ENCODE measurements at regions not wholly inside any gene's neighbourhood (a gene's known extent, or its start where the extent isn't known, plus 50 kb on each side); places are given as distances from the start of the nearest gene placed in this dataset.

DNA sequence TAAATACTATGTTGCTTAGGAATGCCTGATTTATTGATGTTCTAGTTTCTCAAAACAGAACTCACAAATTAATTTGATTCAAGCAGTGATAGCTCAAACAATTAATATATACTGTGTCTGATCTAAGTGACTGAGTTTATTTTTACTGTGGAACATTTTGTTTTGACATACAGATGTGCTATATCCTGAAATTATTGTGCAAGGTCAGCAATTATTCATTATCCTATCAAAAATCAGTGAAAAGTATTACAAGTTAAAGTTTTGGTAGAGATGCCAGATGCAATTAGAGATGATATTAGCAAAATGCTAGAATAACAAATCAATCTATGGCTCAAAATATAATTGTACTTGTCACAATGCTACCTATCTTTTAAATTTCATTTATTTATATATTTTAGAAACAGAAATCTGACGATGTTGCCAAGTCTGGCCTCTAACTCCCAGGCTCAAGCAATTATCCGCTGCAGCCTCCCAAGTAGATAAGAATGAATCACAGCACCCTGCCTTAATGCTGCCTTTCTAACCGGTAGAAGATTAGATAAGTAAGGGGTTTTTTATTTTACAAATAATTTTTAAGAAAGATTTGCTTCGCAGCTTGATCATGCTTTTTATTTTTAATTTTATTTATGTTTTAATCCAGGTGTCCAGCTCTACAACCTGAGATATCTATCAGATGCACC is 825.5 kb upstream of the NDST4 start:
- no peak for DNase-seq (ENCODE audit: low read depth)

DNA sequence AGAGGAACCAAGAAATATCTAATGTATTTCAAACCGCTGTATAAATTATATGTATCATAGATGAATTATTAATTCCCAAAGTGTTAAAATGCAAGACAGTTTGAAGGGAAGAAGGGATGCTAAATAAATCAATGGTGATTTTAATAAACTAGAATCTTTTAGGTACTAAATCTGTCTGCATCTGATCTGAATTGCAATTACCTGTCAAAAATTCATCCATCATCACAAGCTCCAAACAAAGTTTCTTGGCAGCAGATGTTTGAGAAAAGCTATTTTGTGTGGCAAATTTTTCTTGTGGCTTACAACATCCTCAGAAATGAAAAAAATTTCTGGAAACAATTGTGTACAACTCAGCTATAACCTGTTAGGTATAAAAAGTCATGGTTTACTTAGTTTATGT is 816.0 kb upstream of the NDST4 start:
- DNase-seq (ENCODE audit: low read depth): no peak

DNA sequence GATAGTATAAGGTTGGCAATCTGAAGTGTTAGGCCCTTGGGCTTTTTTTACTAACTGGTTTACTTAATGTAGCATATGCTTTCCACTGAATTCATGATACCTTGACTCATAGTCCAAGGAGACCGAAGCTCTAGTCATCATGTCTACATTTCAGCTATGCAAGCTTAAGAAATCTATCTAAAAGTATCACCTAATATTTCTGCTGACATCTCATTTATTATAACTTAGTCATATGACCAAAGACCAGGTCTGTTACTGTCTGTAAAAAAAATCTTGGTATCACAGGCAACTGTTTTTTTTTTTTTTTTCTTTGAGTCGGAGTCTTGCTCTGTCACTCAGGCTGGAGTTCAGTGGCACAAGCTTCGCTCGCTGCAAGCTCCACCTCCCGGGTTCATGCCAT is 814.0 kb upstream of the NDST4 start:
- DNase-seq (ENCODE audit: low read depth): no peak

DNA sequence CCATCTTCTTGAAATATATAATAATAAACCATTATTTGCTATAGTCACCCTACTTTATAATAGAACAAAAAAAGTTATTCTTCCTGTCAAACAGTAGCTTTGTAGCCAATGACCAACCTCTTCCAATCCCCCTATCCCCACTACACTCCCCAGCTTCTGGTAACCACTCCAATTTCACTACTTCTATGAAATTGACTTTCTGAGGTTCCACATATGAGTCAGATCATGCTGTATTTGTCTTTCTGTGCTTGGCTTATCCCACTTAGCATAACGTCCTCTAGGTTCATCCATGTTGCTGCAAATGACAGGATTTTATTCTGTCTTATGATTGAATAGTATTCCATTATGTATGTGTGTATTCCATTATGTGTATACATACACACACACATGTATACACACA is 809.7 kb upstream of the NDST4 start:
- no peak for DNase-seq (ENCODE audit: low read depth)

DNA sequence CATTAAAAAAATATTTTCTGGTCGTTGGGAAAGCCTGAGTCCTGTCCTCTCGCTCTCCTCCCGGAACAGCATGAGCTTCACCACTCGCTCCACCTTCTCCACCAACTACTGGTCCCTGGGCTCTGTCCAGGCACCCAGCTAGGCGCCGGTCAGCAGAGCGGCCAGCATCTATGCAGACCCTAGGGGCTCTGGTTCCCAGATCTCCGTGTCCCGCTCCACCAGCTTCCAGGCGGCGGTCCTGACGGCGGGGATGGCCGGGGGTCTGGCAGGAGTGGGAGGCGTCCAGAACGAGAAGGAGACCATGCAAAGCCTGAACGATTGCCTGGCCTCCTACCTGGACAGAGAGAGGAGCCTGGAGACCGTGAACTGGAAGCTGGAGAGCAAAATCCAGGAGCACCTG is 807.2 kb upstream of the NDST4 start:
- no peak for DNase-seq (ENCODE audit: low read depth)

DNA sequence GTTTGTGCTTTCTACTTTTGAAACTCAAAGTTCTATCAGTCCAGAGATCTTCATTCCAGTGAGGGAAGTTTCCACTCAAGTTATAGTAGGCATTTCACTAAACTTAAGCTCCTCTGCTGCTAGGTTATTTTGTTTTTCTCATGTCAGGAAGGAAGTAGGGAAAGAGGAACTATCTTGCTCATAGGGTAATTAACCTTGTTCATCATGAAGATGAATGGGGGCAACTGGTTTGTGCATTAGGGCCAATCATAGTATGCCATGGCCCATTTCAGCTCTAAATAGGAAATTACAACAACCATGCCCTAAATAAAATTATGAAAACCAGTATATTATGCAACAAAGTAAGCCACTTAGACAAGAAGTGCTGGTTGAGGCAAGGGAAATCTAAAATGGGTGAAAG is 804.7 kb upstream of the NDST4 start:
- no peak for DNase-seq (ENCODE audit: low read depth)

DNA sequence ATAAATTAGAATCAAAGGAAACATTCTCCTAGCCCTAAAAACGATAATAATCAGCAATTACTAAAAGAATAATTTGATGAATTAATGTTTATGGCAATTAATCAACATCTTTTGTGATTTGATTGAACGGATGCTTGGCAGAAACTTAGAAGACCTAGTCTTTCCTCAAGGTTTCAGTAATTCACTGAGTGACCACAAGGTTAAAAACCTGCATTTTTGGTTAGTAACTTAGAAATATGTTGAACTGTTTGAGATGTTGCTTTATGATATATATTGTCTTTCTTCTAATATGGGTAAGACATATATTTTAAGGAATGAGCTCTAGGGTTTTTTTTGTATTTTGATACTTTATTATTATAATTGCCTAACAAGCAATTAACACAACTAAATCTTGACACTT is 793.0 kb upstream of the NDST4 start:
- no peak for DNase-seq (ENCODE audit: low read depth)

DNA sequence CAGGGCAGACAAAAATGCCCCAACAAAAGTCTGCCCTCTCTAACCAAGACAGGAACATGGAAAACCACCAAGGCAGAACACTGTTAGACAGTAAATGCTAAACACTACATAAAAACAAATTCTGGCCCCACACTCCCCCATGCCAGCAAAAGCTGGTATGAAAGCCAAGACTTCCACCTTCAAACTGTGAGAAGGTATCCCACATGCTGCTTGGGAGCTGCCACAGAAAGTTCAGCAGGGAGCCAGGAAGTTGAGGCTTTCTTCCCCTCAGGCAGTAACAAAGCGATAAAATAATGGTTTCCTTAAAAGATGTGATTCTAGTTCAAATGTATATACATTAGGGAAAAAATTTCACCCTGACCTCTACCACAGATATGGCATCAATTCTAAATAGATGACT is 770.4 kb upstream of the NDST4 start:
- DNase-seq (ENCODE audit: low read depth): no peak

DNA sequence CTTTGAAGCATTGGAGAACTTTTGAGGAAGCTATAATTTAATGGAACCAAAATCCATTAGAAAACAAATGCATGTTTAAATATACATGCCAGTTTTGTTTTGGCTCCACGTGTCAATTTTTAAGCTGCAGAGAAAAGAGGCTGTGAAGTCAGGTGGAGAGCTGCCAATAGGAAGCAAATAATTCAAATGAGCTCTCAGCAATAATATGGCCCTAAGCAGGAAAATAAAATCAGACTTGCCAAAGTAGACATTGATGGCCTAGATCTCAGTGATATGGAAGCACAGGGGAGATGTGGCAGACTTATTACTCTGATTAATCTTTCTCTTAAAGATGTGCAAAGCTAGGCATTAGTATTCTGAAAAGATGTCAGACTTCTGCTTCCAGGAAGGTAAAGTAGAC is 769.8 kb upstream of the NDST4 start:
- no peak for DNase-seq (ENCODE audit: low read depth)

DNA sequence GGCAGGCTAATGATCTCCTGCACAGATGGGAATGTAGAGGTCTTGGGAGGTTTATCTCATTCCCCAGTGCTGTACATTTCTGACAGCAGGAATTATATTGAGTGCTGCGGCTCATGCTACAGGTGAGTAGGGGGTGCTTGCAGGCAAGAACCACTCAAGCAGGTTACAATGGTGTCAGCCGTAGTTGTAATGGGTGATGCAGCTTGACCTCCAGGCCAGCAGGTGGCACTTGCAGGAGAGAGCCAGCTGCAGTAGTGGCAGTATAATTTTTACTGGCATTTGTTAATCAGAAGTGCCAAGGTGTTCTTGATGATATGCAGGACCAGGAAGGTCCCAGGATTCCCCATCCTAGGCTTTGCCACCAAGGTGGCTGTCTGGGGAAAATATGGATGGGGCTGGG is 759.6 kb upstream of the NDST4 start:
- no peak for DNase-seq (ENCODE audit: low read depth)

DNA sequence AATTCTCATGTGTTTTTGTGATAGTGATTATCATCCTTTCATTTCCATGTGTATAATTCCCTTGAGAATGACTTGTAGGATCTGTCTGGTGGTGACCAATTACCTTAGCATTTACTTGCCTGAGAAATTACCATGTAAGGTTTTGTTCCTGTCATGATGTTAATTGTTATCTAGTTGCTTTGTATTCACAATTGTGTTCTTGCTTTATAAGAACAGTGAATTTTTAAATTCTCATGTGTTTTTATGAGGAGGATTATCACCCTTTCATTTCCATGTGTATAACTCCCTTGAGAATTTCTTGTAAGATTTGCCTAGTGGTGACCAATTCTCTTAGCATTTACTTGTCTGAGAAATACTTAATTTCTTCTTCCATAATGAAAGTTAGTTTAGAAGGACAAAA is 758.2 kb upstream of the NDST4 start:
- no peak for DNase-seq (ENCODE audit: low read depth)

DNA sequence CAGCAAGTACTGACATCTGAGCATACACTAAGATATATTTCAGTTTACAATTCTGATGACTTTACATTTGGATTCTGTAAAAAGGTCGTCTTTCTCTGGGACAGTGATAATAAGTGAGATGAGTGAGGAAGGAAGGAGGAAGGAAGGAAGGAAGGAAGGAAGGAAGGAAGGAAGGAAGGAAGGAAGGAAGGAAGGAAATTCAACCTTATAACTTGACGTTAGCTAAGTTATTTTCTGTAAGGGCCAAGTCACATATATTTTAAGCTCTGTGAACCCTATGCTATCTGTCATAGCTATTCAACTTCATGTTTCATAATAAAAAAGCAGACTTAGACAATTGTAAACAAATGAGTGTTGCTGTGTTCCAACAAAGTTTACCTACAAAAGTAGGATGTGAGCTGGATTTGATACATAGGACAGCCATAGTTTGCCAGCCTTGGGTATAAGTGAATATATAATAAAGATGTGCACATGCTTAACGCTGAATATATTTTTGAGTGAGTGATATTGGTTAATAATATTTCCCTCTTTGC is 753.0 kb upstream of the NDST4 start:
- no peak for DNase-seq (ENCODE audit: low read depth)

DNA sequence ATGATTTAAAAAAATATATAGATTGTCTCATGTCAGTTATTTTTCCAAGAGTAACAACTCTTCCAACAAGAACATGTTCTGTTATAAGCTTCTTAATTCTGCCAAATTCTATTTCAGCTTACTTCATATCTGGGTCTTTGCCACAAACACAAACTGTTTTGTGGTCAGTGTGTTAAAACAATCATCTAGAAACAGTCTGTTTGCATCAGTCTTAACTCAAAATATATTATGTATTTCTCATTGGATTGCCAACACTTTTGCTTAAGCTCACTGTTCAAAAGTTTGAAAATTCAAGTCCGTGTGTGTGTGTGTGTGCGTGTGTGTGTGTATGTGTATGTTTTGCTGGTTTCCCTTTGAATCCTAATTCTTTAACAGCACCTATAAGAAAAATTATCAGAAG is 752.3 kb upstream of the NDST4 start:
- no peak for DNase-seq (ENCODE audit: low read depth)

DNA sequence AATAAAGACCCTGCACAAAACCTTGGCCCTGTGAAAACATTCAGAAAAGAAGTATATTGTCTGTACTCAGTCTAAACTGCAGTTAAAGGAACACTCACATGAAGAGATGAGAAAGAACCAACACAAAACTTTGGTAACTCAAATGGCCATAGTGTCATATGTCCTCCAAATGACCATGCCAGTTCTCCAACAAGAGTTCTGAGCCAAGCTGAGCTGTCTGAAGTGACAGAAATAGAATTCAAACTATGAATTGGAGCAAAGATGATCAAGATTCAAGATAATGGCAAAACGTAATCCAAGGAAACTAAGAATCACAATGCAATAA is 739.3 kb upstream of the NDST4 start:
- DNase-seq (ENCODE audit: low read depth): no peak

DNA sequence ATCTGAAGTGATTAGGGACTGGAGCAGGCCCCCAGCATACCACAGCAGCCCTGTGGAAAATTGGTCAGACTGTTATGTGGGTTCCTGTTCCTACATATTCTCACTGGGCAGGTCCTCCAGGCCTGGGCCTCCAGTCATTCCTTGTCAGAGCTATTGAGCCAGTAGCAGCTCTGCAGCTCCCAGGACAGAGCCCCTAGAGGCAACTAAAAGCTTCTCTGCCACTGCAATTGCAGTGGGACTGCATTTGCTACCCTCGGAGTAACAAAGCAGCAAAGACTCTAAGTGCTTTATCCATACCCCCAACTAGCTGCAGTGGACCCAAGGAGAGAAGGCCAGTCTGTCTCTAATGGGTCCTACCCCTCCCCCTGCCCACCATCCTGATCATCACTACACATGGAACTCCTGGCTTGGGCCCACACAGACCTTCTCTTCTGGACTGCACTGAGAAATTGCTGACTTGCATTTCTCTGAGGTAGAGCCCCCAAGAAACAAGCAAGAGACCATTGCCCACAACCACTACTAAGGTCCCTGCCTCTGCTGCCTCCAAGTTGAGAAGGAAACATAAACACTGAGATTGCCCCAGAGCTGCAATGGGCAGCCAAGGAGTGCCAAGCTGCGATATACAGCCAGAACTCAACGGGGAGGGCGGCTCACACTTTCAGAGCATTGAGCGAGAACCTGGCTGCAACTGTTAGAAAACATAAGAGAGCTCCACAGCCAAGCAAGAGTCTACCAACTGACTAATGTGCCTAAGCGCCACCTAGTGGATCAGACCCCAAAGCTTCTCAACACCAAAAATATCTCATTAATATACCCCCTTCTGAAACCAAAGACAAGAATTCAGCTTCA is 738.7 kb upstream of the NDST4 start:
- DNase-seq (ENCODE audit: low read depth): peak; percentile 3

DNA sequence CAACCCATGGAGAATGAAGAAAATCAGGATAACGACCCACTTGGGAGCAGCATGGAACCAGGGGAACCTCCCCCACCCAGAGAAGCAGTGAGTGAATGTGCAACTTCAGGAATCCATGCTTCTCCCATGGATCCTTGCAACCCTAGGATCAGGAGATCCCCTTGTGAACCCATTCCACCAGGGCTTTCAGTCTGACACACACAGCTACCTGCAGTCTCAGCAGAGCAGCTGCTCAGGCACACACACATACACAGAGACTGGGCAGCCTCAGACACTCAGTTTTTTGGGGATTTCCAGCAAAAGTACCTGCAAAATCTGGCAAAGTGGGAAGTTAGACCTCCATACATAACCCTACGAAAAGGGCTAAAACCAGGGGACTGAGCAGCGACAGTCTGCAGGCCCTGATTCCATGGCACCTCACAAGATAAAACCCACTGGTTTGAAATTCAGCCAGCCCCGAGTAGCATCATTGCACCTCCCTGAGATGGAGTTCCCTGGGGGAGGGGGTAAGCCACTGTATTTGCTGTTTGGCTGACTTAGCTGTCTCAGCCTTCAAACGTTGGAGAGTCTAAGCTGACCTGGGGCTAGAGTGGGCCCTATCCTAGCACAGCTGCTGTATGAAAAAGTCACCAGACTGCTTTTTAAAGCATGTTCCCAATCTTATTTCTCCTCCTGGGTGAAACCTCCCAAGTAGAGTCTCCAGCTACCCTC is 737.5 kb upstream of the NDST4 start:
- DNase-seq (ENCODE audit: low read depth): no peak

DNA sequence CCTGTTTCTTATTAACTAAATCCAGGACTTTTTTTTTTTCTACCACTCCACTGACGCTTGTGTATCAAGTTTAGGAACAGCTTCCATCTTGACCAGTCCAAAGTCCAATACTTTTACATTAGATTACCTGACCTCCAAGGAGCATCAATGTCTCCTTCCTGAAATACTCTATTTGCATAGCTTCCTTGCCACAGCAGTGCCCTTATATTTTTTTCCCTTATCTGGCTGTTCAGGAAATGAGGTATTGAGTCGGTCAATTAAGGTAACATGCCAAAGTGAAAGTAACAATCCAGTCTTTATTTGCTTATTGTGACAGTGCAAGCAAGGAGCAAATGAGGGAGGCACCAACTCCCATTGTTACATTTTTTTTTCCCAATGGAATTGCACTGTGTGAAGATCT is 730.8 kb upstream of the NDST4 start:
- no peak for DNase-seq (ENCODE audit: low read depth)

DNA sequence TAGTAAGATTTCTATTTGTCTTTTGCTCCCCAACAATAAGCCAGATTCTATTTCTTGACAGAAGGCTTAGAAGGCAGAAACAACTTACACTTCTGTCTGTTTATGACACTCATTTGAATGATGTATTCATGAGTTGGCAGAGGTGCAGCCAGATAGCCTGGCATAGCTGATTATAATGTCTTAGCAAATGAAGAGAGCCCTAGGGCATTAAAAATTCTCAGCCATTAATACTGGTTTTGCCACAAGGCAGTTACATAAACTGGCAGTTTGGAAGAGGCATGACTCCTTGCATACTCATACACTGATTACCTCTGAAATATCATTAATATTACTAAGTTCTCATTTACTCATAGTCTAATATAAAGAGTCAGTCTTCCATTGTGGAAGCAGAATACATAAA is 728.5 kb upstream of the NDST4 start:
- DNase-seq (ENCODE audit: low read depth): no peak

DNA sequence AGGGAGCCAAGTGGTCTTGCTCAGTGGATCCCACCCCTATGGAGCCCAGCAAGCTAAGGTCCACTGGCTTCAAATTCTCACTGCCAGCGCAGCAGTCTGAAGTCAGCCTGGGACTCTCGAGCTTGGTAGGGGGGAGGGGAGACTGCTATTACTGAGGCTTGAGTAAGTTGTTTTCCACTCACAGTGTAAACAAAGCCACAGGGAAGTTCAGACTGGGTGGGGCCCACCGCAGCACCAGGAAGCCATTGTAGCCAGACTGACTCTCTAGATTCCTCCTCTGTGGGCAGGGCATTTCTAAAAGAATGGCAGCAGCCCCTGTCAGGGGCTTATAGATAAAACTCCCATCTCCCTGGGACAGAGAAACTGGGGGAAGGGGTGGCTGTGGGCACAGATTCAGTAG is 721.0 kb upstream of the NDST4 start:
- no peak for DNase-seq (ENCODE audit: low read depth)

DNA sequence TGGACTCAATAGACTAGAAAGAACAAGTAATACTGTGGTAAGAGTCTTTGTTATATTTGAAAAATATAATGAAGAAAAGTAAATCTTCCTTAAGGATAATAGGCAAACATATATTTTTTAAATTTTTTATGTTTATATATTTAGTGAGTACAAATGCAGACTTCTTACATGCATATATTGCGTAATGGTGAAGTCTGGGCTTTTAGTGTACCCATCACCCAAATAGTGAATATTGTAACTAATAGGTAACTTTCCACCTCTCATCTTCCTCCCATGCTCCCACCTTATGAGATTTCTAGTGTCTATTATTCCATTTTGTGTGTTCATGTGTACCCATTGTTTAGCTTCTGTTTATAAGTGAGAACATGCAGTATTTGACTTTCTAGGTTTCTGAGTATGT is 711.2 kb upstream of the NDST4 start:
- no peak for DNase-seq (ENCODE audit: low read depth)

DNA sequence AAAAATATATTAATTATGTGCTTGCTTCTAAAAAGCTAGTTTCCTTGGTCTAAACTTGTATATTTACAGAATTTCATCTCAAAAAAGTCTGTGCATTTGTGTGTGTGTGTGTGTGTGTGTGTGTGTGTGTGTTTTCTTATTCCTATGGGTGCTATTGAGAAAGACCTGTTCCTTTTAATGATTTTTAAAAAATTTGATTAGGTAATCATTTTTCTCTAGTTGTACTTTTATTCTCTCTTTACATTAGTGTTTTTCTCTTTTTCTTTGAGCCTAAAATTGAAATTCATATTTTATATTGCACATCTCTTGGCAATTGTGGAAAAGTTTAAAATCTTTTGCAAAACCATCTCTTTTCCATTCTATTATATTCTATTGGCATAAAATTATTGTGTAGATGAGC is 690.4 kb upstream of the NDST4 start:
- DNase-seq (ENCODE audit: low read depth): no peak

DNA sequence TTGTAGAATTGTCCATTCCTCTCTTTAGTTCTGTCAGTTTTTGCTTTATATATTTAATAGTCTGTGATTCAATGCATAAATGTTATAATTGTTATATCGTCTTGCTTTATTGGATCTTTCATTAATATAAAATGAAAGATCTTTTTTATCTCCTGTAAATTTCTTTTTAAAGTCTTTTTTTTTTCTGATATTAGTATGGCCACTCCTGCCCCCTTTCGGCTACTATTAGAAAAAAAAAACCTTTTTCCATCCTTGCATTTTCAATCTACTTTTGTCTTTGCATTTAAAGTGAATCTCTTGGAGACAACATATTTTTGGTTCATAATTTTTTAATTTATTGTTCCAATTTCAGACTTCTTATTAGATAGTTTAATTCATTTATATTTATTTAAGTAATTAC is 677.4 kb upstream of the NDST4 start:
- DNase-seq (ENCODE audit: low read depth): peak; percentile 1

Measured in LHCN-M2 (cell line).